ENCODE measurements at regions not wholly inside any gene's neighbourhood (a gene's known extent, or its start where the extent isn't known, plus 50 kb on each side); places are given as distances from the start of the nearest gene placed in this dataset.

- CTCF ChIA-PET (ENCODE audit: low intra/inter-chr PET ratio, low total read pairs): no interaction called here
- peaks cover 0 to 8% of the 10 kb centered on the region in 2 experiments; a peak in 2 of 5 replicates for H3K27me3 ChIP-seq (ENCODE audit: control insufficient read depth in 1 of 2, insufficient read depth in 2 of 2, low read length in 2 of 2)
- no peak for FAIRE-seq
- no peak for TF ChIP-seq TGIF2 (CRISPR knock-in tag; IDR thresholded peaks at IDR 0.05)
- TF ChIP-seq ZNF318 (CRISPR knock-in tag; IDR thresholded peaks at IDR 0.05): no peak
- TF ChIP-seq HBP1 (CRISPR knock-in tag; IDR thresholded peaks at IDR 0.05; ENCODE audit: low read depth): no peak
- no peak for TF ChIP-seq TRIM22 (IDR thresholded peaks at IDR 0.05)
- TF ChIP-seq NAIF1 (CRISPR knock-in tag; IDR thresholded peaks at IDR 0.05; ENCODE audit: borderline replicate concordance): no peak
- no peak for TF ChIP-seq ZNF251 (CRISPR knock-in tag; IDR thresholded peaks at IDR 0.05)
- TF ChIP-seq CCAR2 (optimal IDR thresholded peaks at IDR 0.05; ENCODE audit: low read depth, low read length): no peak
- TF ChIP-seq ZNF451 (CRISPR knock-in tag; IDR thresholded peaks at IDR 0.05): no peak
- TF ChIP-seq NFE2L2 (IDR thresholded peaks at IDR 0.05; ENCODE audit: low read length): no peak
- no peak for TF ChIP-seq ZNF674 (CRISPR knock-in tag; IDR thresholded peaks at IDR 0.05; ENCODE audit: low read depth)
- no peak for TF ChIP-seq ZFX (CRISPR knock-in tag; IDR thresholded peaks at IDR 0.05; ENCODE audit: low read depth)
- TF ChIP-seq POLR2G (IDR thresholded peaks at IDR 0.05; ENCODE audit: low read depth, low read length): no peak
- no peak for TF ChIP-seq IKZF4 (CRISPR knock-in tag; IDR thresholded peaks at IDR 0.05; ENCODE audit: borderline replicate concordance, low read depth, not compliant biosample characterization)
- no peak for TF ChIP-seq BHLHE40 (IDR thresholded peaks at IDR 0.05; ENCODE audit: low read length)
These were observed 365.2 kb downstream of the SEC23A start for GRCh38 chr14:38737686-38738407.

More at GRCh38 chr14:38737686-38738407, 365.2 kb downstream of the SEC23A start:
- no peak for DNase-seq (ENCODE audit: low spot score)
- Histone ChIP-seq H3K4me2 (ENCODE audit: low read depth, low read length) (no peak overlapping the region), H3K79me2 (ENCODE audit: insufficient read depth, low read length) (no peaks in the 10 kb centered on the region), H3K27ac (ENCODE audit: extremely low read length, insufficient read depth, low read length) (no peak overlapping the region), H3K36me3 (replicated peaks in 1 of 2; ENCODE audit: control insufficient read depth in 1 of 2, insufficient read depth in 2 of 2, low read length in 2 of 2) (no peaks in the 10 kb centered on the region), H3K9me3 (ENCODE audit: low read length) (no peaks in the 10 kb centered on the region), H3K4me1 (ENCODE audit: insufficient read depth, low read length) (no peaks in the 10 kb centered on the region), H3K4me3 (replicated peaks in 1 of 3; ENCODE audit: insufficient read depth in 1 of 3, low read depth in 2 of 3, low read length in 3 of 3) (no peak overlapping the region), H3K9ac (ENCODE audit: insufficient read depth, low read depth, low read length) (no peak overlapping the region), H2AFZ (ENCODE audit: low read length) (no peak overlapping the region), H4K20me1 (ENCODE audit: insufficient read depth, low read length) (no peaks in the 10 kb centered on the region)
- POLR2A ChIA-PET: no interaction called here
- ATAC-seq: peak; percentile 78
- WGBS (ENCODE audit: low lambda C conversion rate): 30% methylated on average over 12 of the region's 12 CpGs
- in situ Hi-C loops (cut with HindIII; ENCODE audit: extremely low pct_ligation_motif_present, low pct_unique_long_range_greater_than_20kb): no loop called here
- no TSS peak for BruUV-seq (replicated peaks)
- intact Hi-C loops (cut with micrococcal nuclease; ENCODE audit: unreplicated experiment): no loop called here

Data from HepG2 (cell line).